IMR-90 (cell line): ENCODE measurements at regions not wholly inside any gene's neighbourhood (a gene's known extent, or its start where the extent isn't known, plus 50 kb on each side); places are given as distances from the start of the nearest gene placed in this dataset.

Experiments
- ATAC-seq: fragments of 200-7000 bp; cut with Tn5 transposase; 2 replicates; pipeline ENCODE4 v1.9.1; 2020; ENCODE audit warnings: low read depth, mild to moderate bottlenecking, moderate library complexity
- BruUV-seq: library from RNA; stranded (reverse); fragments of 400-500 nt; replicated peaks from 2 replicates; lab custom pipeline; 2021; lab: Mats Ljungman, UMichigan
- CTCF ChIA-PET: fragments of 300-600 bp; formaldehyde crosslinking; extraction: SDS; loops from one replicate; lab custom pipeline; 2021; ENCODE audit warnings: antibody characterized with exemption; lab: Yijun Ruan, JAX
- POLR2A ChIA-PET: fragments of 300-600 bp; sonication (Branson Sonifier 250); formaldehyde crosslinking; loops from one replicate; lab custom pipeline; 2022; ENCODE audit warnings: antibody characterized with exemption; ENCODE audit not compliant: unreplicated experiment; lab: Charles Lee
- DNase-seq: peaks from one replicate; pipeline ENCODE4 v3.0.0; 2013
- H2AFZ ChIP-seq: replicated peaks from 2 replicates; pipeline ENCODE3; 2013; ENCODE audit warnings: low read length, mild to moderate bottlenecking; ENCODE audit not compliant: poor library complexity
- H2AK5ac ChIP-seq: 2 replicates; pipeline ENCODE4 v1.6.1; 2013; ENCODE audit warnings: low read depth, low read length, inconsistent platforms
- H2AK9ac ChIP-seq: replicated peaks from 2 replicates; pipeline ENCODE3; 2013; ENCODE audit warnings: mild to moderate bottlenecking, low read depth, low read length, moderate library complexity; ENCODE audit not compliant: poor library complexity
- H2BK120ac ChIP-seq: 2 replicates; pipeline ENCODE4 v1.6.1; 2013; ENCODE audit warnings: low read depth, low read length, inconsistent platforms
- H2BK15ac ChIP-seq: 3 replicates; pipeline ENCODE4 v1.6.1; 2013; ENCODE audit warnings: low read depth, low read length, inconsistent platforms
- H2BK20ac ChIP-seq: 2 replicates; pipeline ENCODE4 v1.6.1; 2013; ENCODE audit warnings: low read depth, mild to moderate bottlenecking, inconsistent platforms, low read length, moderate library complexity
- H2BK5ac ChIP-seq: 2 replicates; pipeline ENCODE4 v1.6.1; 2013; ENCODE audit warnings: mild to moderate bottlenecking, low read depth, low read length, inconsistent platforms; ENCODE audit not compliant: poor library complexity, severe bottlenecking
- H3K14ac ChIP-seq: replicated peaks from 2 replicates; pipeline ENCODE4 v1.6.1; 2013; ENCODE audit warnings: low read depth, low read length, inconsistent platforms
- H3K18ac ChIP-seq: 2 replicates; pipeline ENCODE4 v1.6.1; 2013; ENCODE audit warnings: low read depth, low read length, control low read depth
- H3K23ac ChIP-seq: 2 replicates; pipeline ENCODE4 v1.6.1; 2013; ENCODE audit warnings: low read depth, low read length, inconsistent platforms
- H3K27ac ChIP-seq: 2 replicates; pipeline ENCODE4 v1.5.1; 2013; ENCODE audit warnings: mild to moderate bottlenecking, control low read depth, low read length; ENCODE audit not compliant: insufficient read depth
- H3K27me3 ChIP-seq: 2 replicates; pipeline ENCODE4 v1.6.1; 2013; ENCODE audit warnings: low read length; ENCODE audit not compliant: control insufficient read depth, insufficient read depth
- H3K36me3 ChIP-seq: 2 replicates; pipeline ENCODE4 v1.6.1; 2013; ENCODE audit warnings: low read length, mixed read lengths; ENCODE audit not compliant: control insufficient read depth, insufficient read depth
- H3K4ac ChIP-seq: 2 replicates; pipeline ENCODE4 v1.6.1; 2013; ENCODE audit warnings: low read depth, low read length, inconsistent platforms
- H3K4me1 ChIP-seq: 2 replicates; pipeline ENCODE4 v1.6.1; 2013; ENCODE audit warnings: low read length, mixed read lengths; ENCODE audit not compliant: control insufficient read depth, insufficient read depth
- H3K4me2 ChIP-seq: 2 replicates; pipeline ENCODE4 v1.6.1; 2013; ENCODE audit warnings: low read depth, mild to moderate bottlenecking, control low read depth, low read length, moderate library complexity
- H3K4me3 ChIP-seq: 2 replicates; pipeline ENCODE4 v1.5.1; 2013; ENCODE audit warnings: low read depth, mild to moderate bottlenecking, control low read depth, low read length, moderate library complexity; ENCODE audit not compliant: insufficient read depth
- H3K56ac ChIP-seq: 2 replicates; pipeline ENCODE4 v1.6.1; 2013; ENCODE audit warnings: low read length, inconsistent platforms; ENCODE audit not compliant: insufficient read depth; ENCODE audit errors: extremely low read depth
- H3K79me1 ChIP-seq, 2 experiments: 2 replicates each; pipeline ENCODE4 v1.6.1; 2013; ENCODE audit warnings: low read length in 2 of 2, inconsistent platforms in 1 of 2, low read depth in 1 of 2
- H3K9ac ChIP-seq: 2 replicates; pipeline ENCODE4 v1.6.1; 2013; ENCODE audit warnings: low read depth, low read length, control low read depth
- H3K9me1 ChIP-seq: 2 replicates; pipeline ENCODE4 v1.6.1; 2013; ENCODE audit warnings: low read length, inconsistent platforms; ENCODE audit not compliant: insufficient read depth
- H3K9me3 ChIP-seq: 2 replicates; pipeline ENCODE4 v1.6.1; 2013; ENCODE audit warnings: low read length; ENCODE audit not compliant: control insufficient read depth, insufficient read depth
- H4K20me1 ChIP-seq: 2 replicates; pipeline ENCODE4 v1.6.1; 2013; ENCODE audit warnings: low read length, inconsistent platforms; ENCODE audit not compliant: insufficient read depth
- H4K5ac ChIP-seq: 2 replicates; pipeline ENCODE4 v1.6.1; 2013; ENCODE audit warnings: mild to moderate bottlenecking, low read depth, low read length, control low read depth
- H4K8ac ChIP-seq, 2 experiments: 2 replicates each; pipeline ENCODE4 v1.6.1; 2013; ENCODE audit warnings: low read depth in 2 of 2, low read length in 2 of 2, control low read depth in 1 of 2, inconsistent platforms in 1 of 2
- H4K91ac ChIP-seq: 2 replicates; pipeline ENCODE4 v1.6.1; 2013; ENCODE audit warnings: low read depth, low read length, inconsistent platforms; ENCODE audit not compliant: insufficient read depth
- BHLHE40 ChIP-seq: fragments of 150-350 bp; IDR thresholded peaks from 2 replicates; pipeline ENCODE4 v1.6.1; 2016; ENCODE audit warnings: mild to moderate bottlenecking, low read depth, low read length
- CEBPB ChIP-seq: IDR thresholded peaks from 2 replicates; pipeline ENCODE4 v1.6.1; 2012; ENCODE audit warnings: low read depth, low read length, improper control_type of control experiment
- CHD1 ChIP-seq: IDR thresholded peaks from 2 replicates; pipeline ENCODE4 v1.6.1; 2012; ENCODE audit warnings: low read depth, low read length, improper control_type of control experiment
- ELK1 ChIP-seq: fragments of 150-350 bp; IDR thresholded peaks from 2 replicates; pipeline ENCODE4 v1.6.1; 2016; ENCODE audit warnings: low read depth, mild to moderate bottlenecking, low read length, moderate library complexity, borderline replicate concordance
- FOS ChIP-seq: fragments of 150-350 bp; IDR thresholded peaks from 2 replicates; pipeline ENCODE4 v1.6.1; 2016; ENCODE audit warnings: low read depth, low read length
- MAFK ChIP-seq: IDR thresholded peaks from 2 replicates; pipeline ENCODE4 v1.6.1; 2012; ENCODE audit warnings: low read depth, low read length, improper control_type of control experiment
- MAZ ChIP-seq: IDR thresholded peaks from 2 replicates; pipeline ENCODE4 v1.6.1; 2012; ENCODE audit warnings: low read depth, mild to moderate bottlenecking, low read length, improper control_type of control experiment, moderate library complexity, borderline replicate concordance
- MXI1 ChIP-seq: IDR thresholded peaks from 2 replicates; pipeline ENCODE4 v1.6.1; 2012; ENCODE audit warnings: low read depth, mild to moderate bottlenecking, low read length, moderate library complexity, borderline replicate concordance
- NFE2L2 ChIP-seq: fragments of 150-350 bp; IDR thresholded peaks from 2 replicates; pipeline ENCODE4 v1.6.1; 2016; ENCODE audit warnings: low read depth, mild to moderate bottlenecking, low read length
- POLR2A ChIP-seq: IDR thresholded peaks from 2 replicates; pipeline ENCODE4 v1.6.1; 2012; ENCODE audit warnings: mild to moderate bottlenecking, low read depth, low read length
- RAD21 ChIP-seq: IDR thresholded peaks from 2 replicates; pipeline ENCODE4 v1.6.1; 2012; ENCODE audit warnings: low read length, improper control_type of control experiment
- RCOR1 ChIP-seq: IDR thresholded peaks from 2 replicates; pipeline ENCODE4 v1.6.1; 2012; ENCODE audit warnings: mild to moderate bottlenecking, low read length, improper control_type of control experiment; ENCODE audit not compliant: insufficient replicate concordance
- SMC3 ChIP-seq: fragments of 150-350 bp; IDR thresholded peaks from 2 replicates; pipeline ENCODE4 v1.6.1; 2016; ENCODE audit warnings: low read depth, mild to moderate bottlenecking, antibody characterized with exemption, low read length, moderate library complexity
- WGBS, 2 experiments: methylation state at CpG; one replicate each; pipeline versions ENCODE4 v1.1.5 to v1.1.7; 2013; ENCODE audit warnings: missing lambda C conversion rate in 2 of 2; ENCODE audit not compliant: insufficient read length in 1 of 2; ENCODE audit errors: extremely low coverage in 2 of 2; 5-methylcytosine and 5-hydroxymethylcytosine counted together
- dilution Hi-C: fragments of 300-500 bp; cut with HindIII; formaldehyde crosslinking; loops from one replicate; pipeline ENCODE4 v1.14.3; 2018; ENCODE audit warnings: low sequenced_read_pairs; ENCODE audit not compliant: unreplicated experiment
- in situ Hi-C: fragments of 300-500 bp; cut with MboI; formaldehyde crosslinking; loops from 3 replicates; pipeline ENCODE4 v1.14.3; 2019; ENCODE audit warnings: low sequenced_read_pairs, inconsistent platforms, mixed read lengths
- intact Hi-C: fragments of 100-400 bp; cut with micrococcal nuclease; formaldehyde crosslinking; loops from 2 replicates; pipeline ENCODE4 v1.10.0; 2022
- TF ChIP-seq, protein P1 (sequence below): fragments of 150-350 bp; IDR thresholded peaks from 2 replicates; pipeline ENCODE4 v1.6.1; 2017; ENCODE audit warnings: mild to moderate bottlenecking, antibody characterized with exemption, low read length, low read depth
- TF ChIP-seq, protein P2 (sequence below): conservative IDR thresholded peaks from 2 replicates; pipeline ENCODE4 v1.5.1; 2012; ENCODE audit warnings: mild to moderate bottlenecking, low read depth, low read length, improper control_type of control experiment

- ChIA-PET CTCF (no interaction called here), POLR2A (no interaction called here)
- Histone ChIP-seq H3K4me3 (no peak overlapping the region), H3K14ac (no peak overlapping the region), H3K18ac (no peak overlapping the region), H2BK15ac (no peak overlapping the region), H3K9me3 (peaks cover 5% of the 10 kb centered on the region), H3K4me1 (no peaks in the 10 kb centered on the region), H2BK20ac (no peak overlapping the region), H4K8ac (no peak overlapping the region), H3K27me3 (no peaks in the 10 kb centered on the region), H3K56ac (no peak overlapping the region), H4K20me1 (no peaks in the 10 kb centered on the region), H3K9me1 (no peaks in the 10 kb centered on the region), H2AK9ac (no peak overlapping the region), H3K36me3 (no peaks in the 10 kb centered on the region), H3K79me1 (no peaks in the 10 kb centered on the region), H2BK5ac (no peak overlapping the region), H3K23ac (no peak overlapping the region), H3K4ac (no peak overlapping the region), H3K27ac (no peak overlapping the region), H4K5ac (no peak overlapping the region), H3K9ac (no peak overlapping the region), H3K4me2 (no peak overlapping the region), H2AK5ac (no peak overlapping the region), H2BK120ac (no peak overlapping the region), H4K91ac (no peak overlapping the region), H2AFZ (no peak overlapping the region)
- ATAC-seq, result no peak
- no peak for DNase-seq
- TF ChIP-seq CEBPB, result no peak
- TF ChIP-seq POLR2A, result no peak
- TF ChIP-seq MAFK, result no peak
- TF ChIP-seq RCOR1, result no peak
- no peak for TF ChIP-seq NFE2L2
- TF ChIP-seq FOS, result no peak
- no peak for TF ChIP-seq ELK1
- TF ChIP-seq CHD1, result no peak
- TF ChIP-seq BHLHE40, result no peak
- TF ChIP-seq, protein P1, sequence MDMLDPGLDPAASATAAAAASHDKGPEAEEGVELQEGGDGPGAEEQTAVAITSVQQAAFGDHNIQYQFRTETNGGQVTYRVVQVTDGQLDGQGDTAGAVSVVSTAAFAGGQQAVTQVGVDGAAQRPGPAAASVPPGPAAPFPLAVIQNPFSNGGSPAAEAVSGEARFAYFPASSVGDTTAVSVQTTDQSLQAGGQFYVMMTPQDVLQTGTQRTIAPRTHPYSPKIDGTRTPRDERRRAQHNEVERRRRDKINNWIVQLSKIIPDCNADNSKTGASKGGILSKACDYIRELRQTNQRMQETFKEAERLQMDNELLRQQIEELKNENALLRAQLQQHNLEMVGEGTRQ, result no peak
- TF ChIP-seq, protein P2, sequence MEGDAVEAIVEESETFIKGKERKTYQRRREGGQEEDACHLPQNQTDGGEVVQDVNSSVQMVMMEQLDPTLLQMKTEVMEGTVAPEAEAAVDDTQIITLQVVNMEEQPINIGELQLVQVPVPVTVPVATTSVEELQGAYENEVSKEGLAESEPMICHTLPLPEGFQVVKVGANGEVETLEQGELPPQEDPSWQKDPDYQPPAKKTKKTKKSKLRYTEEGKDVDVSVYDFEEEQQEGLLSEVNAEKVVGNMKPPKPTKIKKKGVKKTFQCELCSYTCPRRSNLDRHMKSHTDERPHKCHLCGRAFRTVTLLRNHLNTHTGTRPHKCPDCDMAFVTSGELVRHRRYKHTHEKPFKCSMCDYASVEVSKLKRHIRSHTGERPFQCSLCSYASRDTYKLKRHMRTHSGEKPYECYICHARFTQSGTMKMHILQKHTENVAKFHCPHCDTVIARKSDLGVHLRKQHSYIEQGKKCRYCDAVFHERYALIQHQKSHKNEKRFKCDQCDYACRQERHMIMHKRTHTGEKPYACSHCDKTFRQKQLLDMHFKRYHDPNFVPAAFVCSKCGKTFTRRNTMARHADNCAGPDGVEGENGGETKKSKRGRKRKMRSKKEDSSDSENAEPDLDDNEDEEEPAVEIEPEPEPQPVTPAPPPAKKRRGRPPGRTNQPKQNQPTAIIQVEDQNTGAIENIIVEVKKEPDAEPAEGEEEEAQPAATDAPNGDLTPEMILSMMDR, result no peak
- no peak for TF ChIP-seq RAD21
- TF ChIP-seq SMC3, result no peak
- no peak for TF ChIP-seq MAZ
- no peak for TF ChIP-seq MXI1
- no CpG with 5 or more reads among the region's 3 CpGs for WGBS, 2 experiments
- dilution Hi-C loops, result no loop called here
- in situ Hi-C loops, result no loop called here
- BruUV-seq, result no TSS peak
- intact Hi-C loops, result no loop called here
Observed at GRCh38 chr12:40525054-40525453, 167.2 kb upstream of the CNTN1 start.
